ENCODE measurements at regions not wholly inside any gene's neighbourhood (a gene's known extent, or its start where the extent isn't known, plus 50 kb on each side); places are given as distances from the start of the nearest gene placed in this dataset.

GRCh38 chr5:93909356-93909755, 168.0 kb upstream of the POU5F2 start:
- Histone ChIP-seq H3K9me3 (ENCODE audit: severe bottlenecking) (no peaks in the 10 kb centered on the region), H3K4me3 (ENCODE audit: low read depth, low read length) (no peak overlapping the region), H3K27me3 (ENCODE audit: insufficient read depth, low read depth, severe bottlenecking) (no peaks in the 10 kb centered on the region), H3K27ac (no peak overlapping the region), H3K36me3 (no peaks in the 10 kb centered on the region)
- DNase-seq, result no peak
- TF ChIP-seq CTCF (IDR thresholded peaks at IDR 0.05; ENCODE audit: low read depth, low read length), result no peak

GRCh38 chr5:93904917-93905316, 163.5 kb upstream of the POU5F2 start:
- no peak overlapping the region for H3K27ac ChIP-seq
- H3K36me3 ChIP-seq, result no peaks in the 10 kb centered on the region
- DNase-seq, result no peak
- no peaks in the 10 kb centered on the region for H3K27me3 ChIP-seq (ENCODE audit: insufficient read depth, low read depth, severe bottlenecking)
- no peak for TF ChIP-seq CTCF (IDR thresholded peaks at IDR 0.05; ENCODE audit: low read depth, low read length)
- no peak overlapping the region for H3K4me3 ChIP-seq (ENCODE audit: low read depth, low read length)
- no peaks in the 10 kb centered on the region for H3K9me3 ChIP-seq (ENCODE audit: severe bottlenecking)

GRCh38 chr5:93902288-93902687, 160.9 kb upstream of the POU5F2 start:
- no peak for DNase-seq
- no peak for TF ChIP-seq CTCF (IDR thresholded peaks at IDR 0.05; ENCODE audit: low read depth, low read length)
- Histone ChIP-seq H3K4me3 (ENCODE audit: low read depth, low read length) (no peak overlapping the region), H3K27me3 (ENCODE audit: insufficient read depth, low read depth, severe bottlenecking) (no peaks in the 10 kb centered on the region), H3K27ac (no peak overlapping the region), H3K9me3 (ENCODE audit: severe bottlenecking) (no peaks in the 10 kb centered on the region), H3K36me3 (no peaks in the 10 kb centered on the region)

GRCh38 chr5:93899026-93899600, 157.7 kb upstream of the POU5F2 start:
- TF ChIP-seq CTCF (IDR thresholded peaks at IDR 0.05; ENCODE audit: low read depth, low read length), result no peak
- H3K4me3 ChIP-seq (ENCODE audit: low read depth, low read length), result no peak overlapping the region
- H3K9me3 ChIP-seq (ENCODE audit: severe bottlenecking), result no peaks in the 10 kb centered on the region
- DNase-seq, result no peak
- H3K36me3 ChIP-seq, result no peaks in the 10 kb centered on the region
- no peak overlapping the region for H3K27ac ChIP-seq
- H3K27me3 ChIP-seq (ENCODE audit: insufficient read depth, low read depth, severe bottlenecking), result no peaks in the 10 kb centered on the region

GRCh38 chr5:93894601-93895354, 153.4 kb upstream of the POU5F2 start:
- peak; percentile 32; the same call in 1 of the 2 replicates for TF ChIP-seq CTCF (IDR thresholded peaks at IDR 0.05; ENCODE audit: low read depth, low read length)
- H3K9me3 ChIP-seq (ENCODE audit: severe bottlenecking), result no peaks in the 10 kb centered on the region
- H3K4me3 ChIP-seq (ENCODE audit: low read depth, low read length), result no peak overlapping the region
- no peaks in the 10 kb centered on the region for H3K27me3 ChIP-seq (ENCODE audit: insufficient read depth, low read depth, severe bottlenecking)
- no peak overlapping the region for H3K27ac ChIP-seq
- H3K36me3 ChIP-seq, result no peaks in the 10 kb centered on the region
- no peak for DNase-seq
